Endothelial cell of umbilical vein (primary cell): ENCODE measurements at regions not wholly inside any gene's neighbourhood (a gene's known extent, or its start where the extent isn't known, plus 50 kb on each side); places are given as distances from the start of the nearest gene placed in this dataset.

Source experiments
- BruUV-seq: library from RNA; stranded (reverse); fragments of 400-500 nt; replicated peaks from 2 replicates; lab custom pipeline; 2021; lab: Mats Ljungman, UMichigan
- CTCF ChIA-PET: fragments of 300-600, 350-600 bp; sonication (Branson Sonifier 250); formaldehyde crosslinking; loops from one replicate; lab custom pipeline; 2021; ENCODE audit warnings: antibody characterized with exemption, inconsistent platforms; lab: Charles Lee
- POLR2A ChIA-PET: fragments of 300-600, 350-600 bp; sonication (Branson Sonifier 250); formaldehyde crosslinking; loops from one replicate; lab custom pipeline; 2021; ENCODE audit warnings: antibody characterized with exemption, inconsistent platforms; lab: Charles Lee
- DNase-seq: peaks from one replicate; pipeline ENCODE4 v3.0.0-alpha.2; 2011; ENCODE audit warnings: low read depth, low spot score
- FAIRE-seq: peaks from 2 replicates; lab custom pipeline; 2011; peaks lifted over from hg19 to GRCh38; lab: Jason Lieb, UNC
- H2AFZ ChIP-seq: 2 replicates; pipeline ENCODE4 v1.6.0; 2012; ENCODE audit warnings: low read depth, low read length, control low read depth, inconsistent platforms
- H3K27ac ChIP-seq: 2 replicates; pipeline ENCODE4 v1.5.1; 2011; ENCODE audit warnings: low read depth, mild to moderate bottlenecking, control low read depth, low read length, moderate library complexity; ENCODE audit not compliant: insufficient read depth
- H3K27me3 ChIP-seq, 2 experiments: 2 replicates each; pipeline versions ENCODE4 v1.6.0 to v1.6.1; 2011; ENCODE audit warnings: low read length in 2 of 2, mixed read lengths in 1 of 2; ENCODE audit not compliant: control insufficient read depth in 2 of 2, insufficient read depth in 2 of 2
- H3K36me3 ChIP-seq, 2 experiments: 2 replicates in 1 of 2; 3 replicates in 1 of 2; pipeline ENCODE4 v1.5.1; 2011; ENCODE audit warnings: low read length in 2 of 2, mild to moderate bottlenecking in 1 of 2, moderate library complexity in 1 of 2; ENCODE audit not compliant: control insufficient read depth in 2 of 2, insufficient read depth in 2 of 2; ENCODE audit errors: extremely low read depth in 1 of 2
- H3K4me1 ChIP-seq: 3 replicates; pipeline ENCODE4 v1.5.1; 2011; ENCODE audit warnings: mild to moderate bottlenecking, low read length; ENCODE audit not compliant: control insufficient read depth, insufficient read depth; ENCODE audit errors: extremely low read depth
- H3K4me2 ChIP-seq: 2 replicates; pipeline ENCODE4 v1.6.1; 2011; ENCODE audit warnings: low read length, control low read depth, mixed read lengths; ENCODE audit not compliant: insufficient read depth
- H3K4me3 ChIP-seq, 3 experiments: fragments of 200-600 bp in 1 of 3; sonication (generic), shearing (Covaris generic) in 1 of 3; replicated peaks in 1 of 3; 2 replicates each; pipeline ENCODE4 v1.5.1; 2011 to 2016; ENCODE audit warnings: control low read depth in 3 of 3, low read length in 3 of 3, mild to moderate bottlenecking in 2 of 3, inconsistent platforms in 1 of 3, low read depth in 1 of 3, moderate library complexity in 1 of 3; ENCODE audit not compliant: insufficient read depth in 1 of 3
- H3K79me2 ChIP-seq: 2 replicates; pipeline ENCODE4 v1.6.0; 2012; ENCODE audit warnings: low read length, inconsistent platforms; ENCODE audit not compliant: control insufficient read depth, insufficient read depth
- H3K9ac ChIP-seq: replicated peaks from 2 replicates; pipeline ENCODE3; 2011; ENCODE audit warnings: low read length, control low read depth; ENCODE audit not compliant: insufficient read depth; ENCODE audit errors: extremely low read depth
- H3K9me1 ChIP-seq: replicated peaks from 3 replicates; pipeline ENCODE4 v1.6.0; 2011; ENCODE audit warnings: mild to moderate bottlenecking, low read length; ENCODE audit not compliant: control insufficient read depth, insufficient read depth; ENCODE audit errors: extremely low read depth
- H3K9me3 ChIP-seq: replicated peaks from 2 replicates; pipeline ENCODE4 v1.5.1; 2012; ENCODE audit warnings: low read length, inconsistent platforms; ENCODE audit not compliant: control insufficient read depth, insufficient read depth
- H4K20me1 ChIP-seq: replicated peaks from 2 replicates; pipeline ENCODE3; 2011; ENCODE audit warnings: mild to moderate bottlenecking, low read length; ENCODE audit not compliant: control insufficient read depth, insufficient read depth; ENCODE audit errors: extremely low read depth
- EZH2 ChIP-seq: IDR thresholded peaks from 2 replicates; pipeline ENCODE4 v1.6.1; 2012; ENCODE audit warnings: borderline replicate concordance, low read depth, mild to moderate bottlenecking, moderate library complexity, low read length, inconsistent platforms; ENCODE audit not compliant: severe bottlenecking
- FOS ChIP-seq: IDR thresholded peaks from 2 replicates; pipeline ENCODE4 v1.6.1; 2011; ENCODE audit warnings: mild to moderate bottlenecking, low read length, moderate library complexity, borderline replicate concordance; ENCODE audit not compliant: insufficient read depth
- GATA2 ChIP-seq: IDR thresholded peaks from 2 replicates; pipeline ENCODE4 v1.7.0; 2011; ENCODE audit warnings: low read depth, mild to moderate bottlenecking, moderate library complexity, mixed read lengths, low read length; ENCODE audit not compliant: insufficient read length, insufficient read depth
- JUN ChIP-seq: IDR thresholded peaks from 2 replicates; pipeline ENCODE4 v1.6.1; 2011; ENCODE audit warnings: borderline replicate concordance, low read depth; ENCODE audit not compliant: insufficient read length, insufficient read depth
- MYC ChIP-seq: IDR thresholded peaks from one replicate; pipeline ENCODE4 v1.6.1; 2011; ENCODE audit warnings: mild to moderate bottlenecking, low read depth, low read length
- POLR2A ChIP-seq: IDR thresholded peaks from 2 replicates; pipeline ENCODE4 v1.6.1; 2012; ENCODE audit warnings: low read depth, mild to moderate bottlenecking, control low read depth, low read length
- POLR2AphosphoS5 ChIP-seq: IDR thresholded peaks from 2 replicates; pipeline ENCODE4 v1.6.1; 2012; ENCODE audit warnings: low read depth, mild to moderate bottlenecking, control low read depth, low read length, moderate library complexity; ENCODE audit not compliant: insufficient read depth
- dilution Hi-C: fragments of 300-500 bp; cut with MboI; formaldehyde crosslinking; loops from one replicate; pipeline ENCODE4 v1.15.0; 2019; ENCODE audit warnings: low sequenced_read_pairs; ENCODE audit not compliant: extremely low pct_ligation_motif_present
- intact Hi-C: fragments of 100-400 bp; cut with micrococcal nuclease; formaldehyde crosslinking; loops from one replicate; pipeline ENCODE4 v1.10.0; 2022
- TF ChIP-seq, protein P1 (sequence below): IDR thresholded peaks from 2 replicates; pipeline ENCODE4 v1.6.1; 2011; ENCODE audit not compliant: insufficient read depth, insufficient read length
- TF ChIP-seq, protein P2 (sequence below), 2 donors: IDR thresholded peaks; 1 replicate in 1 of 2; 2 replicates in 1 of 2; pipeline ENCODE4 v1.5.1; 2011; ENCODE audit warnings: low read length in 2 of 2, mild to moderate bottlenecking in 2 of 2, moderate library complexity in 2 of 2, control low read depth in 1 of 2, inconsistent platforms in 1 of 2, low read depth in 1 of 2; ENCODE audit not compliant: insufficient read depth in 1 of 2; ENCODE audit errors: extremely low read depth in 1 of 2

GRCh38 chrX:20739038-20739745 is 472.5 kb upstream of the RPS6KA3 start:
- H3K27ac ChIP-seq = no peak overlapping the region
- TF ChIP-seq GATA2 = no peak
- no peak for TF ChIP-seq JUN
- TF ChIP-seq, protein P1, sequence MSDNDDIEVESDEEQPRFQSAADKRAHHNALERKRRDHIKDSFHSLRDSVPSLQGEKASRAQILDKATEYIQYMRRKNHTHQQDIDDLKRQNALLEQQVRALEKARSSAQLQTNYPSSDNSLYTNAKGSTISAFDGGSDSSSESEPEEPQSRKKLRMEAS = no peak
- TF ChIP-seq MYC = no peak
- TF ChIP-seq POLR2A = no peak
- TF ChIP-seq, protein P2, sequence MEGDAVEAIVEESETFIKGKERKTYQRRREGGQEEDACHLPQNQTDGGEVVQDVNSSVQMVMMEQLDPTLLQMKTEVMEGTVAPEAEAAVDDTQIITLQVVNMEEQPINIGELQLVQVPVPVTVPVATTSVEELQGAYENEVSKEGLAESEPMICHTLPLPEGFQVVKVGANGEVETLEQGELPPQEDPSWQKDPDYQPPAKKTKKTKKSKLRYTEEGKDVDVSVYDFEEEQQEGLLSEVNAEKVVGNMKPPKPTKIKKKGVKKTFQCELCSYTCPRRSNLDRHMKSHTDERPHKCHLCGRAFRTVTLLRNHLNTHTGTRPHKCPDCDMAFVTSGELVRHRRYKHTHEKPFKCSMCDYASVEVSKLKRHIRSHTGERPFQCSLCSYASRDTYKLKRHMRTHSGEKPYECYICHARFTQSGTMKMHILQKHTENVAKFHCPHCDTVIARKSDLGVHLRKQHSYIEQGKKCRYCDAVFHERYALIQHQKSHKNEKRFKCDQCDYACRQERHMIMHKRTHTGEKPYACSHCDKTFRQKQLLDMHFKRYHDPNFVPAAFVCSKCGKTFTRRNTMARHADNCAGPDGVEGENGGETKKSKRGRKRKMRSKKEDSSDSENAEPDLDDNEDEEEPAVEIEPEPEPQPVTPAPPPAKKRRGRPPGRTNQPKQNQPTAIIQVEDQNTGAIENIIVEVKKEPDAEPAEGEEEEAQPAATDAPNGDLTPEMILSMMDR (IDR thresholded peaks at IDR 0.05; ENCODE audit: extremely low read depth in 1 of 2, insufficient read depth in 1 of 2, low read depth in 1 of 2, low read length in 2 of 2) = no peak
- TF ChIP-seq FOS = no peak
- TF ChIP-seq EZH2 = no peak
- TF ChIP-seq POLR2AphosphoS5 = no peak
- no peaks in the 10 kb centered on the region for H3K27me3 ChIP-seq
- no peaks in the 10 kb centered on the region for H3K79me2 ChIP-seq
- FAIRE-seq (no peak), DNase-seq (no peak)
- no peaks in the 10 kb centered on the region for H3K9me3 ChIP-seq
- no peak overlapping the region for H3K9ac ChIP-seq
- no peak overlapping the region for H3K4me3 ChIP-seq
- BruUV-seq = no TSS peak
- ChIA-PET POLR2A (no interaction called here), CTCF (no interaction called here)
- no peaks in the 10 kb centered on the region for H4K20me1 ChIP-seq
- no peaks in the 10 kb centered on the region for H3K9me1 ChIP-seq
- no peak overlapping the region for H3K4me2 ChIP-seq
- no peak overlapping the region for H2AFZ ChIP-seq
- no peaks in the 10 kb centered on the region for H3K4me1 ChIP-seq
- intact Hi-C loops (no loop called here), dilution Hi-C loops (no loop called here)
- no peaks in the 10 kb centered on the region for H3K36me3 ChIP-seq
